GM21447 (cell line): ENCODE measurements at regions not wholly inside any gene's neighbourhood (a gene's known extent, or its start where the extent isn't known, plus 50 kb on each side); places are given as distances from the start of the nearest gene placed in this dataset.
"Not testable (repeated sequence)": the region's sequence is repeated elsewhere in the genome, so short reads cannot be mapped to it uniquely, and the experiment has no call there.

Source experiments
- ATAC-seq: cut with Tn5 transposase; IDR thresholded peaks from one replicate; pipeline ENCODE4 v1.9.1; 2021; ENCODE audit not compliant: unreplicated experiment

DNA sequence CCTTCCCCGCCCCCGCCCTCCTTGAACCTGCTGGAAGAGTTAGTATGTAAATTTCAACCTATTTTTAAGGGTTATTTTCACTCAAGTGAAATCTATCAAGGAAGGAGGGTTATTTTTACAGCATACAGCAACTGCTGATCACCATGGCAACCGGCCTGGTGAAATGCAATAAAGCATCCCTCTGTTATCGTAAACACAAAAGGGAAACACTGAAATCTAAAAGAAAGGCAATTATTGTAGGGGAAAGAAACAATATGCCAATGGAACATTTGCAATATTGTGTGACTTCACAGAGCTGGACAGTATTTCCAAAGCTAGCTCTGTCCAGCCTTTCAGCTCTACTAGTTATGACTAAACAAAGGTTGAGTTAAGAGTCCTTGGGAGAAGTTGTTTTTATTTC lies 588.3 kb upstream of the PBX1 start:
- no peak for ATAC-seq

DNA sequence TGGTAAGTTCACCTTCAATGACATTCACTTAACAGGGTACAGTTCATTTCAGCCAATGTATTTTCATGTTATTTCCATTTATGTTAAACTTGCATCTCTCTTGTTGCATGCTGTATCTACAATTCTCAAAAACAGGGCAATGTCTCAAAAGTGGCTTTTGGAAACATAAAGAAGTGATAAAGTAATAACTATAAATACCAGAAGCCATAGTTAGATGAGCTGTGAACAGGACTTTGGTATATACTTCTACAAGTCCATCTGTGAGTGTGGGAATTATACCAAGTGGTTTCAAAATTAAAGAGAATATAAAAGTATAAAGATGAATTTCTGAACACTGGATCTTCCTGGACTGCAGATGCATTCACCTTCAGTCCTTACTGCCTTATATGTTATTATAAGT lies 585.4 kb upstream of the PBX1 start:
- no peak for ATAC-seq

DNA sequence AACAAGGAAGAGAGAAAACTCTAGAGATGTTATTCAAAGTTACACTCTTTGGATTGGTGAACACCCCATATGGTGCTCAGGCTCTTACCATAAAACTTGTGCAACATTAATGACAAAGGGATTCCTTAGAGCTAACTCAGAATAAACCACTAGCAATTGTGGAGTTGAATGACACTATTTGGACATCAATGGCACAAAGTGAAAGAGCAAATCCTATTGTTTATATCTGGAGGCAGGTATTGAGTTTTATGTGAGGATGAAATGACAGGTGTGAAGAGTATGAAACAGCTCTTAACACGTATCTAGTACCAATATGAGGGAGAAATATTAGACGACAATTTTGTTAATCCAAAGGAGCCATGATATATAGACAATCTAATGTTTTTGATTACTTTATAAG lies 584.9 kb upstream of the PBX1 start:
- no peak for ATAC-seq

DNA sequence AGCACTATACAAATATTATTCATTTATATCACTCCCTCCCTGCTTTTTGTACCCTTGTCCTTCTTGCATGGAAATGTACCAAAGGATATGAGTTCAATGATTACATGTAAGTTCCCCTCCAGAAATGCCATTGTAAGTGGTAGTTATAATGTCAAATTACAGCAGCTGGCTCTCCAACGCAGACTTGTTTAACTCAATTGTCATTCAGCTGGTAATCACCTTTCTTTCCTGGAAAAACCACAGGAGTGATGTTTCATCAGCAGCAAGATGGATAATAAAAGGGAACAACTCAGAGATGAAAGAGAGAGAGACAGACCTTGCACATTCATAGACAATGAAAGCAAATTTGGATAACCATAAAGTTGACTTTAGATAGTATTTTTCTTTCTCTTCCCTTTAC lies 578.6 kb upstream of the PBX1 start:
- no peak for ATAC-seq

DNA sequence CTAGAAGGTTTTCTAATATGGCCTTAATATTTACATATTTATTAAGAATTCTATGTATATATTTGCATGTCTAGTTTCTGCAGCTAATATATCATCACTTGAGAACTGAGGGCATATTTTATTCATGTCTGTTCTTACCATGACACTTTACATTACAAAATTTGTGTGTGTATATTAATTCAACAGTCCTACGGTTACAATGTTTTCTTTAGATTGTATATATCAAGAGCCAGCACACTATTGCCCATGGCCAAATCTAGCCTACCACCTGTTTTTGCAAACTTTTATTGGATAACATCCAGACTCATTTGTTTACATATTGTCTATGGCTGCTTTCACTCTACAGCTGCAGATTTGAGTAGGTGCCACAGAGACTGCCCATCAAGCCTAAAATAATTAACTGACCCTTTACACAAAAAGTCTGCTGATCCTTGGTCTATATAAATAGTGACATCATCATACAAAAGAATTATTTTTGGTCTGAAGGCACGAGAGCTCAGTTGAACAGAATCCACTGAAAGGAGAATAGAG lies 577.4 kb upstream of the PBX1 start:
- no peak for ATAC-seq

DNA sequence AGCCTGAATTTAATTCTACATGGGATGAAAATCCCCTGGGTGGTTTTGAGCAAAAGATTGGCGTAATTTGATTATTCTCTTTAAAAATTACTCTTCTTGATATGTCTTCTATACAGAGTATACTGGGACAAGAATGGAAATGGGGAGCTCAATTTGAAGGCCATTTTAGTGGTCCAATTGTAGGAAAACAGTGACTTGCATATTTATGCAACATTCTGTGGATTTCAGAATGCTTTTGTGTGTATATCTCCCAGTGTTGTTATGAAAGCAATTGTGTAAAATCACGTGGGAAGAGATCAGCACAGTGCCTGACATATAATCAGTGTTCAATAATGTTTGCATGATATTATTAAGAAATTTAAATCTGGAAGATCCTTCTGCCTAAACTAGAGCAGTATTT lies 575.9 kb upstream of the PBX1 start:
- ATAC-seq: no peak

DNA sequence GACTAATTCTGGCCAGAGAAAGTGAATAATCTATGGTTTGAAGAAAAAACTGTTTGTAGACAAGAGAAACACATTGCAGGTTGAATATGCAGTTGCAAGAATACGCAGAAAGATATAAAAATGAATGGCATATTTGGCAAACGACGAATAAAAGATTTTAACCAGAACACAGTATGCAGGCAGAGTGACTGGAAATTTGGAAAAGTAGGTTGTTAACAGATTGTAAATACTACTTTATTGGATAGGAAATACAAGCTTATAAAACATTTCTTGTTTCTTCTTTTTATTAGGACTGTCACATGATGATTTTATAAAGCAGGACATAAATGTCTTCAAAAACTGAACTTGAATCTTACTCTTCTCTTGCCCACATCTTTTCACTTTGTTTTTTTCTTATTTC lies 573.3 kb upstream of the PBX1 start:
- no peak for ATAC-seq

DNA sequence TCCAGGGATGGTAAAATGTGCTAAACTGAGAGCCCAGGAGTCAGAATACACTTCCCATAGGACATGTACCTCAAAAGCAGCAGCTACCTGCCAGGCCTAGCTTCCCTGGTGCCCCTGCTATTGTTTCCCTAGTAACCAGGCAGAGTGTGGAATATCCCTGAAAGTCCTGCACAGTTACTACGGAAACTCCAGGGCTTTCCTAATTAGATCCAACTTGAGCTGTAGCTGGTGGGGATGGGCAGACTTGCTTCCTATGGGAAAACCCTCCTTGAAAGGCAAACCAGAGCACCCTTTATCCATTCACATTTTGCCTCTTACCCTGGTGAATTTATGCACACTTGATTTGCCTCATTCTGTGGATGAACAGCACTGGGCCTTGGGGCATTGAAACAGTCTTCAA lies 559.9 kb upstream of the PBX1 start:
- ATAC-seq: no peak

DNA sequence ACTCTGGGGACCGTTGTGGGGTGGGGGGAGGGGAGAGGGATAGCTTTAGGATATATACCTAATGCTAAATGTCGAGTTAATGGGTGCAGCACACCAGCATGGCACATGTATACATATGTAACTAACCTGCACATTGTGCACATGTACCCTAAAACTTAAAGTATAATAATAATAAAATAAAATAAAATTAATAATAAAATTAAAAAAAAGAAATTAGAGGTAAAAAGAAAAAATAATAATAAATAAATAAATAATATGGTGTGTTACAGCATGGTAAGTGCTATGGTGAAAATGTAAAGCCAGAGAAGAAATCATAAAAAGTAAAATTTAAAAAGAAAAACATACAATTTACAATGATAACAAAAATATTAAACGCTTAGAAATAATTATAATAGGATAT lies 552.8 kb upstream of the PBX1 start:
- not testable (repeated sequence) for ATAC-seq

DNA sequence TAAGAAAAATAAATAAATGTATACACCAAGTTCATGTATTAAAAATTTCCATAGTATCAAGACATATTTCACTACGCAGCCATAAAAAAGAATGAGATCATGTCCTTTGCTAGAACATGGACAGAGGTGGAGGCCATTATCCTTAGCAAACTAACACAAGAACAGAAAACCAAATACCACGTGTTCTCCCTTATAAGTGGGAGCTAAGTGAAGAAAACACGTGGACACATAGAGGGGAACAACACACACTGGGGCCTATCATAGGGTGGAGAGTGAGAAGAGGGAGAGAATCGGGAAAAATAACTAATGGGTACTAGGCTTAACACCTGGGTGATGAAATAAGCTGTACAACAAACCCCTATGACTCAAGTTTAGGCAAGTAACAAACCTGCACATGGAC lies 552.4 kb upstream of the PBX1 start:
- no peak for ATAC-seq

DNA sequence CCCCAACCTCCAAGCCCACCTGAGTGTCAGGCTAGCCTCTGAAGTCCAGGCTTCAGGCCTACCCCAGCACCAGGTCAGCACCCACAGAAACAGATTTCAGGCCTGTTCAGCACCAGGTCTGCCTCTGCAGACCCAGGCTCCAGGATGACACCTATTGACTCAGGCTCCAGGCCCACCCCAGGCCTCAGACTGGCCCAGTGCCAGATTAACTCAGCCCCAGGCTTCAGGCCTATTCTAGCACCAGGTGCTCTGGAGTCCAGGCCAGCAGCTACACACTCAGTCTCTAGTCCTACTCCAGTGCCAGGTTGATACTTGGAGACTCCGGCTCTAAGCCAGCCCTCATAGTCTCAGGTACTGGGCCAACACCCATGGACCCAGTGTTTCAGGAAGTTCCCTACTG lies 541.7 kb upstream of the PBX1 start:
- no peak for ATAC-seq

DNA sequence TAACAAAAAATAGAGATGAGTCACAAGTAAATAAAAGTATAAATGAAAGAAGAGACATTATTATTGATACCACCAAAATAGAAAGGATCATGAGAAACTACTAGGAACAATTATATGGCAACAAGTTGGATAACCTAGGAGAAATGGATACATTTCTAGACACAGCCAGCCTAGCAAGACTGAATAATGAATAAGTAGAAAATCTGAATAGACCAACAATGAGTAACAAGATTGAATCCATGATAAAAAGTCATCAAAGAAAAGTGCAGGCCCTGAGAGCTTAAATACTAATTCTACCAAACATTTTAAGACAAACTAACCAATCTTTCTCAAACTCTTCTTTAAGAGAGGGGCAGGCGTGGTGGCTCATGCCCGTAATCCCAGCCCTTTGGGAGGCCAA lies 538.6 kb upstream of the PBX1 start:
- no peak for ATAC-seq

DNA sequence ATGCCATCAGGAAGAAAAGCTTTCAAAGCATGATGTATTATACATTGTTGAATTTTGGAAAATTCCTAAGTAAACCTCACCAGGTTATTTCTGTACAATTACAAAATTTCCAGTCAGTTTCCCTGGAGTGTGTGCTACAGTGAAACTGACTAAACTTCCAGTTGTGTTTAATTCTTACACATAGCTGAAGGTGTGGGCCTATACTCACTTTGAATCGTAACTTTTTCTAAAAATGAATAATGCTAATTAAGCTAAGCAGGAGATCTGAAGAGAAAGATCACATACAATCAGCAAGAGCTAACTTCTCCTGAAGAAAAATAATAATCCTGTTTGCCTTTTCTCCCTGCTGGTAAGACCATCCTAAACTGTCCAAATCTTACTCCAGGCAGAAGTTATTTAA lies 537.2 kb upstream of the PBX1 start:
- ATAC-seq: no peak

DNA sequence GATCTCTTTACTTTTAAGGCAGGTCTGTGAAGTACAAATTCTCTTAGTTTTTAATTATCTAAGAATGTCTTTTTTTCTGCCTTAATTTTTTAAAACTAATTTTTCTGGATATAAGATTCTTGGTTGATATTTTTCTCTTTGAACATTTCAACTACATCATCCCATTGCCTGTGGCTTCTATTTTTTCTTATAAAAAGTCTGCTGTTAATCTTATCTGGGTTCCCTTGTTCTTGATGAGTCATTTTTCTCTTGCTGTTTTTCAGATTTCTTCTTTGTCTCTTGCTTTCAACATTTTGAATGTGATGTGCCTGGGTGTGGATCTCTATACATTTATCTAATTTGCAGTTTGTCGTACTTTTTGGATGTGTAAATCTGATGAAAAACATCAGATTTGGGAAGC lies 525.2 kb upstream of the PBX1 start:
- ATAC-seq: no peak

DNA sequence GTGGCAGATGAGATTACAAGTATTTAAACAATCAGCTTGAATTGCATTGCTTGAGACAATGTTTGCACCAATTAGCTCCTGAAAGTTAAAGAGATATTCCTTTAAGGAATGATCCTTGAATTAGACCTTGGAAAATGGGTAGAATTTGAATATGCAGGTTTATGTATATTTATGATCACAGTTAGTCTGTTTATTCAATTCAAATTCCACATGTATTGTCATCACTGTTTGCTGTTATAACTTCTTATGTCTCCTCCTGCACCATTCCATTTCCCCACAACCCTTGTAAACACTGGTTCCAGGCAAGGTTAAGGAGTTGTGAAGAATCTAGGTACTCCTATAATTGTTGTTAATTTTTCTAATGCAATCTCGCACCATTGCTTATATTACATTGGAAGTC lies 518.2 kb upstream of the PBX1 start:
- ATAC-seq: no peak

DNA sequence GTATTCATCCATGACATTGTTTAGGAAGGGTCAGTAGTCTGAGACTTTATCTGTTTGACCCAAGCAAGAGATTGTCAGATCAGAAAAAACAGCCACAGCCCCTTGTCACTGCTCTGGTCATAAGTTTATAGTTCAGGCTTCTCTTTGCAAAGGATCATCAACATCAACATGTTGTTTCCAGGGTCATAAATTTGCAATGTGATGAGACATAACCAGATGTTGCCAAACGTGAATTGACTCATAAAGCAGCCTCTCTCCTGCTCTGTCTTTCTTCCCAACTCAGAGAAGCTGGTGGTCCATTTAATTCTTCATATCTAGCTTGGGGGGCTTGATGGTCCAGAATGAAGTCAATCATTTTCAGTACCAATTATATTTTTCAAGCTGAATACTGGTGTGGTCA lies 507.2 kb upstream of the PBX1 start:
- ATAC-seq: no peak

DNA sequence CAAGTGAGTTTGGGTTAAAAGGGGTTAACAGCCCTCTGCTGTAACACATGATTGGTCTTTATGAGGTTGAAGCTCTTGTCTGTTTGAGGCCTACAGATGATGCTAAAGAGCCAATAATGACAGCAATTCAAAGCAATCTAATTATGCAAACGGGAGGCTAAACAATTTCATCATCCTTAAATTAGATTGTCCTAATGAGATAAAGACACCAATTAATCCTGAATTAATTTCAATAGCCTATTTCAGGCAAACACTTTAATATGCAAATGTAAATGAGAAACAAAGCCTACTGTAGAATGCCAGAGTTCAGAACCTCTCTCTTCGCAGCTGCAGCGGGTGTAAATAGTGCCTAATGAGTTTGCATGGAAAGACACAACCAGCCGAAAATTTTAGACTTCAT lies 504.7 kb upstream of the PBX1 start:
- ATAC-seq: no peak

DNA sequence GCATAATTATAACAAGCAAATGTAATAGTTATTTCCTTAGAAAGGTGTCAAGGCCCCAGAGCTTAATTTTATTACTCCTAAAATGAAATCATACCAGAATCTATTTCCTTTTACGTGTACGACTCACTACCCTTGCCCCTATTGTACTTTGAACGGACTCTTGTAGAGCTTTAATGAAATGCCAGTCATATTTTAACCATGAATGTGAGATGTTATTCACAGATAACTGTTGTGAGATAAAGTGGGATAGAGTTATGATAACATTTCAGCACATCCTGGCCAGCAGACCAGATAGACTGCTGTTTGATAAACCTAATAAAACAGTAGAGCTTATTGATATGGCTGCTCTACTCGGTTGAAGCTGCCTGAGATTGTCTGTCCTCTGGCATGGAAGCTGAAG lies 500.8 kb upstream of the PBX1 start:
- ATAC-seq: no peak

DNA sequence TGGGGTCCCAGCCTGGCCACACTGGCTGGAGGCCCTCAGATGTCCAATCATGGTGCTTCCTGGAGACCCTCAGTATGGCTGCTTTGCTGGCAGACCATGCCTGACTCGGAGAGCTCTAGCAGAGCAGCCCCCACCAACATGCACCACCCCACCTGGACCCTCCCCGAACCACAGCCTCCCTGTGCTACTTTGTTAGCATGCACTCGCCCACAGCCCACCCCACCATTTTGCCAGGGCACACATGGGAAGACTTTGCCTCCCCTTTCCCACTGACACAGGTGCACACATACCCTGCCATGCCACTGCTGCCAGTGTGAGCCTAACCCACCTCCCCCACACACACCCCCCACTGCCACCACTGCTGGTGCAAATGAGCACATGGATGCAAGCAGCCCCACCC lies 497.5 kb upstream of the PBX1 start:
- ATAC-seq: no peak

DNA sequence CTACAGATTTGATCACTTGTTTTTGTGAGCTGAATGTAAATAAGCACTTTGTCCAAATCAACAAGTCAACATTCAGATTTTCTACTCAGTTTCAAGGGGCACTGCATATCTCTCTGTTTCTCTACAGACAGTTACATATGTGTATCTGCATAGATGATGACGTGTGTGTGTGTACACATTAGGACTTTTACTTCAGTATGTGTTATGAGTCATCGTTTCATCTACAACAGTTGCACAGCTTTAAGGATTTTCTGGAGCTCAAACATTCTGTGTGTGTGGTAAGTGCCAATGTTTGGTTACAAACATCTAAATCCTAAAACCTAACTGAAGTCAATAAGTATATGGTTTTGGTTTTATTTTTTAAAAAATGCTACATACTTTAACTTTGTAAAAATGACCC lies 494.5 kb upstream of the PBX1 start:
- no peak for ATAC-seq

DNA sequence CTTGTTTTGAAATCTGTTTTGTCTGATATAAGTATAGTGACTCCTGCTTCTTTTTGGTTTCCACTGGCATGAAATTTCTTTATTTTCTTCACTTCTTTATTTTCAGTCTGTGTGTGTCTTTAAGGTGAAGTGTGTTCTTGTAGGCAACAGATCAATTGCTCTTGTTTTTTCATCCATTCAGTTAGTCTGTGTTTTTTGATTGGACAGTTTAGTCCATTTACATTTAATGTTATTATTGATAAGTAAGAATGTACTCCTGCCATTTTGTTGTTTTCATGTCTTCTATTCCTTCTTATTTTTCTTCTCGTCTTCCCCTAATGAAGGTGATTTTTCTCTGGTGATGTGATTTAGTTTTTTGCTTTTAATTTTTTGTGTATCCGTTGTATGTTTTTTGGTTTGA lies 487.7 kb upstream of the PBX1 start:
- ATAC-seq: no peak

DNA sequence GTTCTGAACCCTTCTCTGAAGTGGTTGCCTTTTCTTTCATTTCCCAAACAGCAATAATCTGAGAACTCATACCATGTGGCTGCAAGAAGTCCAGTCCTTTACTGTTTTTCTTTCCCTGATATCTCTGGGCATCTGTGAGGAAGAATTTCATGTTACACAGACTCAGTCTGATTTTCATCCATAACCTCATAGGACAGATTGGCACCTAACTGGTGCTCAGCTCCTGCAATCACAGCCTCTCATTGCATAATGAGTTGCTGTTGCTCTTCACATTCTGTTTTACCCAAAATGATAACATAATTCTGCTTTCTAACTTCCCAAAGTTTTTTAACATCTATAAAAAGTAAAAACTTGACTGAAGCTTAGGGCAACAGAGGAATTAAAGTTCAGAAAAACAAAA lies 472.2 kb upstream of the PBX1 start:
- no peak for ATAC-seq

DNA sequence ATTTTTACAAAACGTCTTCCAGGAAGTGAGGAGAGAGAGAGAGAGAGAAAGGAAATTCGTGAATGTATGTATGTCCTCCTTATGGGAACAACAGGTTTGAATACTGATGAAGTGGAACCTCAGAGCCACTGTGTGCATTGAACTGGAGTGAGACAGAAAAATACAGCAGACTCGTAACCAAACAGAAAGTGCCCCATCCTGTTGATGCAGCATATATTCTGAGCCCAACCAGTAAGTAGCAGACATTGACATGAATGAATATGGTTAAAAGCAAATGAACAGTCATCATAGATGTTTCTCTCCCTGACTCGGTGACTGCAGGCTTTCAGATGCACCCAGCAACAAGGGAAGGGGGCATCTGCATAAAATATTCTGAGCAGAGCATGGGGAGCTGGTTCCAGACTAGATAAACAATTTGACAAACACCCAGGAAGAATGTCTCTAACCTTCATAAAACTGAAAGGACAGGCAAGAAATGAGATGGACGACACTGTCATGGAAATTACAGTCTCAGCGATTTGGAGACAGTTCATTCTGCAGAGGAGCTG lies 471.0 kb upstream of the PBX1 start:
- no peak for ATAC-seq
